Neural cell (in vitro differentiated cells): ENCODE measurements at regions not wholly inside any gene's neighbourhood (a gene's known extent, or its start where the extent isn't known, plus 50 kb on each side); places are given as distances from the start of the nearest gene placed in this dataset.

ENCODE experiments used
- H2AFZ ChIP-seq: fragments of 200-600, 300-800 bp; sonication (generic), shearing (Covaris generic); 2 replicates; pipeline ENCODE4 v1.6.0; 2014; ENCODE audit warnings: low read depth, mild to moderate bottlenecking, antibody characterized with exemption, low read length, moderate library complexity
- H3F3A ChIP-seq: fragments of 200-600 bp; shearing (Covaris generic); 2 replicates; pipeline ENCODE4 v1.6.1; 2016; ENCODE audit warnings: mild to moderate bottlenecking, moderate library complexity, mixed read lengths, antibody characterized with exemption, low read length; ENCODE audit not compliant: insufficient read depth, poor library complexity, severe bottlenecking
- H3K27ac ChIP-seq: fragments of 200-600, 300-800 bp; sonication (generic), shearing (Covaris generic); 2 replicates; pipeline ENCODE4 v1.5.1; 2014; ENCODE audit warnings: mild to moderate bottlenecking, low read length, moderate library complexity
- H3K27me3 ChIP-seq: fragments of 300-800, 200-600 bp; sonication (generic), shearing (Covaris generic); 2 replicates; pipeline ENCODE4 v1.6.0; 2014; ENCODE audit warnings: mild to moderate bottlenecking, low read depth, low read length, moderate library complexity; ENCODE audit not compliant: insufficient read depth
- H3K36me3 ChIP-seq: fragments of 300-800, 200-600 bp; sonication (generic), shearing (Covaris generic); 2 replicates; pipeline ENCODE4 v1.5.1; 2014; ENCODE audit warnings: mild to moderate bottlenecking, antibody characterized with exemption, low read length, moderate library complexity; ENCODE audit not compliant: insufficient read depth
- H3K4me2 ChIP-seq: fragments of 300-800, 200-600 bp; sonication (generic), shearing (Covaris generic); 2 replicates; pipeline ENCODE4 v1.6.0; 2014; ENCODE audit warnings: mild to moderate bottlenecking, low read length
- H3K4me3 ChIP-seq: fragments of 300-800, 200-600 bp; sonication (generic), shearing (Covaris generic); 2 replicates; pipeline ENCODE4 v1.5.1; 2014; ENCODE audit warnings: mild to moderate bottlenecking, low read length, moderate library complexity
- H3K79me2 ChIP-seq: fragments of 200-600 bp; shearing (Covaris generic); replicated peaks from 2 replicates; pipeline ENCODE4 v1.6.0; 2014; ENCODE audit warnings: mild to moderate bottlenecking, low read length, moderate library complexity; ENCODE audit not compliant: insufficient read depth
- H3K9ac ChIP-seq: fragments of 300-800, 200-600 bp; sonication (generic), shearing (Covaris generic); 2 replicates; pipeline ENCODE4 v1.6.1; 2016; ENCODE audit warnings: mild to moderate bottlenecking, low read length, mixed read lengths
- H3K9me2 ChIP-seq: fragments of 200-600 bp; shearing (Covaris generic); 2 replicates; pipeline ENCODE4 v1.6.1; 2016; ENCODE audit warnings: mild to moderate bottlenecking, low read length, mixed read lengths; ENCODE audit not compliant: insufficient read depth
- H3K9me3 ChIP-seq: fragments of 200-600, 300-800 bp; sonication (generic), shearing (Covaris generic); 2 replicates; pipeline ENCODE4 v1.6.1; 2016; ENCODE audit warnings: mild to moderate bottlenecking, mixed run types, low read length, moderate library complexity, mixed read lengths
- H4K20me1 ChIP-seq: fragments of 200-600 bp; shearing (Covaris generic); 2 replicates; pipeline ENCODE4 v1.6.1; 2016; ENCODE audit warnings: mild to moderate bottlenecking, mixed run types; ENCODE audit not compliant: insufficient read depth
- CTCF ChIP-seq: fragments of 450-650 bp; IDR thresholded peaks from 2 replicates; pipeline ENCODE4 v1.5.1; 2014; ENCODE audit warnings: antibody characterized with exemption, mild to moderate bottlenecking, moderate library complexity; ENCODE audit not compliant: poor library complexity, severe bottlenecking
- EP300 ChIP-seq: fragments of 450-650 bp; conservative IDR thresholded peaks from 2 replicates; pipeline ENCODE4 v1.6.1; 2014; ENCODE audit warnings: antibody characterized with exemption, mild to moderate bottlenecking, moderate library complexity; ENCODE audit not compliant: poor library complexity, severe bottlenecking
- EZH2 ChIP-seq: fragments of 200-600, 300-800 bp; shearing (Covaris generic), sonication (generic); IDR thresholded peaks from 2 replicates; pipeline ENCODE4 v1.6.1; 2014; ENCODE audit warnings: antibody characterized with exemption, low read length, borderline replicate concordance, mild to moderate bottlenecking; ENCODE audit not compliant: insufficient read depth, poor library complexity, severe bottlenecking
- MXI1 ChIP-seq: fragments of 450-650 bp; conservative IDR thresholded peaks from 2 replicates; pipeline ENCODE4 v1.6.1; 2014; ENCODE audit warnings: antibody characterized with exemption, mild to moderate bottlenecking; ENCODE audit not compliant: poor library complexity, severe bottlenecking
- POLR2AphosphoS5 ChIP-seq: IDR thresholded peaks from 2 replicates; pipeline ENCODE4 v1.6.1; 2012
- RAD21 ChIP-seq: fragments of 450-650 bp; conservative IDR thresholded peaks from 2 replicates; pipeline ENCODE4 v1.6.1; 2014; ENCODE audit warnings: antibody characterized with exemption, mild to moderate bottlenecking, moderate library complexity
- SMC3 ChIP-seq: fragments of 450-650 bp; conservative IDR thresholded peaks from 2 replicates; pipeline ENCODE4 v1.6.1; 2014; ENCODE audit warnings: antibody characterized with exemption, mild to moderate bottlenecking, moderate library complexity; ENCODE audit not compliant: poor library complexity
- TAF1 ChIP-seq: IDR thresholded peaks from 2 replicates; pipeline ENCODE4 v1.6.1; 2012; ENCODE audit warnings: low read depth
- TF ChIP-seq, protein P1 (sequence below): IDR thresholded peaks from 2 replicates; pipeline ENCODE4 v1.6.1; 2012; ENCODE audit warnings: borderline replicate concordance

GRCh38 chr17:71461498-71462169 is 659.2 kb upstream of the SOX9 start:
- Histone ChIP-seq H2AFZ (no peak overlapping the region), H3K27me3 (no peaks in the 10 kb centered on the region), H3K4me2 (no peak overlapping the region), H3K9me2 (no peaks in the 10 kb centered on the region), H3K4me3 (no peak overlapping the region), H4K20me1 (no peaks in the 10 kb centered on the region), H3K27ac (no peak overlapping the region), H3F3A (no peaks in the 10 kb centered on the region), H3K9me3 (no peaks in the 10 kb centered on the region), H3K79me2 (no peaks in the 10 kb centered on the region), H3K9ac (no peak overlapping the region), H3K36me3 (no peaks in the 10 kb centered on the region)
- TF ChIP-seq EZH2: no peak
- no peak for TF ChIP-seq POLR2AphosphoS5
- no peak for TF ChIP-seq RAD21

DNA sequence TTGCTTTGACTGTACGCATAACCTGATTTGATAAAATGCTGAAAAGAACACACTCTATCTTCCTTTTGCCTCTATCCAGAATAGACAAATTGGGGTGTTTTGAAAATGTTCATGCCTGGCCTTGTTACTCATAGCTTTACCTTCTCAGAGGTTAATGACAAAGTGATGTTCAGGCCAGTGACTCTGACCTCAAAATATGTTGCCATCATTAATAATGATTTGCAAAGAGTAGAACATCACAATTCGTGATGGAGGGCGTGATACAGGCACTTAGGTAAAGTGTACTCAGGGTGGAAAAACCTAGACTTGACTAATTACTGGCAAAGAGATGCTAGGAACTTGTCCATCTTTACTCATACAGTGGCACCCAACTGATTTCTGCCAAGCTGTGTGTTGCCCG is 656.6 kb upstream of the SOX9 start:
- Histone ChIP-seq H3K27me3 (no peaks in the 10 kb centered on the region), H3K36me3 (no peaks in the 10 kb centered on the region), H3K9me2 (no peaks in the 10 kb centered on the region), H3K9ac (no peak overlapping the region), H3K9me3 (no peaks in the 10 kb centered on the region), H3F3A (no peaks in the 10 kb centered on the region), H3K4me2 (no peak overlapping the region), H3K79me2 (no peaks in the 10 kb centered on the region), H3K27ac (no peak overlapping the region), H3K4me3 (no peak overlapping the region), H4K20me1 (no peaks in the 10 kb centered on the region), H2AFZ (no peak overlapping the region)
- no peak for TF ChIP-seq POLR2AphosphoS5
- TF ChIP-seq RAD21: no peak
- TF ChIP-seq MXI1: no peak
- no peak for TF ChIP-seq EZH2
- TF ChIP-seq, protein P1, sequence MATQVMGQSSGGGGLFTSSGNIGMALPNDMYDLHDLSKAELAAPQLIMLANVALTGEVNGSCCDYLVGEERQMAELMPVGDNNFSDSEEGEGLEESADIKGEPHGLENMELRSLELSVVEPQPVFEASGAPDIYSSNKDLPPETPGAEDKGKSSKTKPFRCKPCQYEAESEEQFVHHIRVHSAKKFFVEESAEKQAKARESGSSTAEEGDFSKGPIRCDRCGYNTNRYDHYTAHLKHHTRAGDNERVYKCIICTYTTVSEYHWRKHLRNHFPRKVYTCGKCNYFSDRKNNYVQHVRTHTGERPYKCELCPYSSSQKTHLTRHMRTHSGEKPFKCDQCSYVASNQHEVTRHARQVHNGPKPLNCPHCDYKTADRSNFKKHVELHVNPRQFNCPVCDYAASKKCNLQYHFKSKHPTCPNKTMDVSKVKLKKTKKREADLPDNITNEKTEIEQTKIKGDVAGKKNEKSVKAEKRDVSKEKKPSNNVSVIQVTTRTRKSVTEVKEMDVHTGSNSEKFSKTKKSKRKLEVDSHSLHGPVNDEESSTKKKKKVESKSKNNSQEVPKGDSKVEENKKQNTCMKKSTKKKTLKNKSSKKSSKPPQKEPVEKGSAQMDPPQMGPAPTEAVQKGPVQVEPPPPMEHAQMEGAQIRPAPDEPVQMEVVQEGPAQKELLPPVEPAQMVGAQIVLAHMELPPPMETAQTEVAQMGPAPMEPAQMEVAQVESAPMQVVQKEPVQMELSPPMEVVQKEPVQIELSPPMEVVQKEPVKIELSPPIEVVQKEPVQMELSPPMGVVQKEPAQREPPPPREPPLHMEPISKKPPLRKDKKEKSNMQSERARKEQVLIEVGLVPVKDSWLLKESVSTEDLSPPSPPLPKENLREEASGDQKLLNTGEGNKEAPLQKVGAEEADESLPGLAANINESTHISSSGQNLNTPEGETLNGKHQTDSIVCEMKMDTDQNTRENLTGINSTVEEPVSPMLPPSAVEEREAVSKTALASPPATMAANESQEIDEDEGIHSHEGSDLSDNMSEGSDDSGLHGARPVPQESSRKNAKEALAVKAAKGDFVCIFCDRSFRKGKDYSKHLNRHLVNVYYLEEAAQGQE: no peak
- TF ChIP-seq EP300: no peak
- TF ChIP-seq CTCF: no peak
- TF ChIP-seq TAF1: no peak
- no peak for TF ChIP-seq SMC3
